ENCODE measurements at regions not wholly inside any gene's neighbourhood (a gene's known extent, or its start where the extent isn't known, plus 50 kb on each side); places are given as distances from the start of the nearest gene placed in this dataset.

DNA sequence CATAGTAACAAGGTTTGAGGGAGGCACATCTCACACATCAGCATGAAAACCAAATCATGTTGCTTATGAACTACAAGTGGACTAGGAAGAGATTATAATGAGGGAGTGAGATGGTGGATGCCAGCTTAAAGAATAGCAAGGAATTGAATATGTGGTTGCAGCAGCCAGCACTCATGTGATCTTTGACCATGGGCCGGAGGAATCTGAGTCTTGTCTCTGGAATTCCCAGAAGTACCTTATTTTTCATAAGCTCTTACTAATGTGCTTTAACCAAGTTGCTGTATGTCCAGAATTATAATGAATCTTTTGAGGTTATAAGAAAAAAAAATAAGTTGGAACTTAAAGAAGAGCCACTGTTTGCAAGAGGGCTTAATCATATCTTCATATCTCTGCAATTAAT is 97.0 kb downstream of the DISP1 start (continued):
- TF ChIP-seq NFRKB (IDR thresholded peaks at IDR 0.05; ENCODE audit: low read depth): no peak
- TF ChIP-seq TEAD1 (CRISPR knock-in tag; IDR thresholded peaks at IDR 0.05): no peak
- TF ChIP-seq, protein P1, sequence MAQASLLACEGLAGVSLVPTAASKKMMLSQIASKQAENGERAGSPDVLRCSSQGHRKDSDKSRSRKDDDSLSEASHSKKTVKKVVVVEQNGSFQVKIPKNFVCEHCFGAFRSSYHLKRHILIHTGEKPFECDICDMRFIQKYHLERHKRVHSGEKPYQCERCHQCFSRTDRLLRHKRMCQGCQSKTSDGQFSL (CRISPR knock-in tag; IDR thresholded peaks at IDR 0.05): no peak
- TF ChIP-seq, protein P1 (tag; IDR thresholded peaks at IDR 0.05): no peak
- no peak for TF ChIP-seq ZNF3 (CRISPR knock-in tag; IDR thresholded peaks at IDR 0.05)
- TF ChIP-seq, protein P2, sequence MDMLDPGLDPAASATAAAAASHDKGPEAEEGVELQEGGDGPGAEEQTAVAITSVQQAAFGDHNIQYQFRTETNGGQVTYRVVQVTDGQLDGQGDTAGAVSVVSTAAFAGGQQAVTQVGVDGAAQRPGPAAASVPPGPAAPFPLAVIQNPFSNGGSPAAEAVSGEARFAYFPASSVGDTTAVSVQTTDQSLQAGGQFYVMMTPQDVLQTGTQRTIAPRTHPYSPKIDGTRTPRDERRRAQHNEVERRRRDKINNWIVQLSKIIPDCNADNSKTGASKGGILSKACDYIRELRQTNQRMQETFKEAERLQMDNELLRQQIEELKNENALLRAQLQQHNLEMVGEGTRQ (CRISPR knock-in tag; IDR thresholded peaks at IDR 0.05): no peak
- TF ChIP-seq RNF2 (IDR thresholded peaks at IDR 0.05): no peak
- TF ChIP-seq, protein P3, sequence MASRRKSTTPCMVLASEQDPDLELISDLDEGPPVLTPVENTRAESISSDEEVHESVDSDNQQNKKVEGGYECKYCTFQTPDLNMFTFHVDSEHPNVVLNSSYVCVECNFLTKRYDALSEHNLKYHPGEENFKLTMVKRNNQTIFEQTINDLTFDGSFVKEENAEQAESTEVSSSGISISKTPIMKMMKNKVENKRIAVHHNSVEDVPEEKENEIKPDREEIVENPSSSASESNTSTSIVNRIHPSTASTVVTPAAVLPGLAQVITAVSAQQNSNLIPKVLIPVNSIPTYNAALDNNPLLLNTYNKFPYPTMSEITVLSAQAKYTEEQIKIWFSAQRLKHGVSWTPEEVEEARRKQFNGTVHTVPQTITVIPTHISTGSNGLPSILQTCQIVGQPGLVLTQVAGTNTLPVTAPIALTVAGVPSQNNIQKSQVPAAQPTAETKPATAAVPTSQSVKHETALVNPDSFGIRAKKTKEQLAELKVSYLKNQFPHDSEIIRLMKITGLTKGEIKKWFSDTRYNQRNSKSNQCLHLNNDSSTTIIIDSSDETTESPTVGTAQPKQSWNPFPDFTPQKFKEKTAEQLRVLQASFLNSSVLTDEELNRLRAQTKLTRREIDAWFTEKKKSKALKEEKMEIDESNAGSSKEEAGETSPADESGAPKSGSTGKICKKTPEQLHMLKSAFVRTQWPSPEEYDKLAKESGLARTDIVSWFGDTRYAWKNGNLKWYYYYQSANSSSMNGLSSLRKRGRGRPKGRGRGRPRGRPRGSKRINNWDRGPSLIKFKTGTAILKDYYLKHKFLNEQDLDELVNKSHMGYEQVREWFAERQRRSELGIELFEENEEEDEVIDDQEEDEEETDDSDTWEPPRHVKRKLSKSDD (conservative IDR thresholded peaks at IDR 0.05; ENCODE audit: low read length): no peak
- no peak for TF ChIP-seq EWSR1 (IDR thresholded peaks at IDR 0.05; ENCODE audit: borderline replicate concordance, low read depth, partially characterized antibody)
- TF ChIP-seq, protein P4, sequence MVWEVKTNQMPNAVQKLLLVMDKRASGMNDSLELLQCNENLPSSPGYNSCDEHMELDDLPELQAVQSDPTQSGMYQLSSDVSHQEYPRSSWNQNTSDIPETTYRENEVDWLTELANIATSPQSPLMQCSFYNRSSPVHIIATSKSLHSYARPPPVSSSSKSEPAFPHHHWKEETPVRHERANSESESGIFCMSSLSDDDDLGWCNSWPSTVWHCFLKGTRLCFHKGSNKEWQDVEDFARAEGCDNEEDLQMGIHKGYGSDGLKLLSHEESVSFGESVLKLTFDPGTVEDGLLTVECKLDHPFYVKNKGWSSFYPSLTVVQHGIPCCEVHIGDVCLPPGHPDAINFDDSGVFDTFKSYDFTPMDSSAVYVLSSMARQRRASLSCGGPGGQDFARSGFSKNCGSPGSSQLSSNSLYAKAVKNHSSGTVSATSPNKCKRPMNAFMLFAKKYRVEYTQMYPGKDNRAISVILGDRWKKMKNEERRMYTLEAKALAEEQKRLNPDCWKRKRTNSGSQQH (CRISPR knock-in tag; IDR thresholded peaks at IDR 0.05): no peak
- TF ChIP-seq HMGN3 (IDR thresholded peaks at IDR 0.05; ENCODE audit: borderline replicate concordance, extremely low read depth, insufficient read length, low read depth, low read length): no peak
- no peak for TF ChIP-seq KAT7 (CRISPR knock-in tag; IDR thresholded peaks at IDR 0.05; ENCODE audit: borderline replicate concordance)
- TF ChIP-seq, protein P5, sequence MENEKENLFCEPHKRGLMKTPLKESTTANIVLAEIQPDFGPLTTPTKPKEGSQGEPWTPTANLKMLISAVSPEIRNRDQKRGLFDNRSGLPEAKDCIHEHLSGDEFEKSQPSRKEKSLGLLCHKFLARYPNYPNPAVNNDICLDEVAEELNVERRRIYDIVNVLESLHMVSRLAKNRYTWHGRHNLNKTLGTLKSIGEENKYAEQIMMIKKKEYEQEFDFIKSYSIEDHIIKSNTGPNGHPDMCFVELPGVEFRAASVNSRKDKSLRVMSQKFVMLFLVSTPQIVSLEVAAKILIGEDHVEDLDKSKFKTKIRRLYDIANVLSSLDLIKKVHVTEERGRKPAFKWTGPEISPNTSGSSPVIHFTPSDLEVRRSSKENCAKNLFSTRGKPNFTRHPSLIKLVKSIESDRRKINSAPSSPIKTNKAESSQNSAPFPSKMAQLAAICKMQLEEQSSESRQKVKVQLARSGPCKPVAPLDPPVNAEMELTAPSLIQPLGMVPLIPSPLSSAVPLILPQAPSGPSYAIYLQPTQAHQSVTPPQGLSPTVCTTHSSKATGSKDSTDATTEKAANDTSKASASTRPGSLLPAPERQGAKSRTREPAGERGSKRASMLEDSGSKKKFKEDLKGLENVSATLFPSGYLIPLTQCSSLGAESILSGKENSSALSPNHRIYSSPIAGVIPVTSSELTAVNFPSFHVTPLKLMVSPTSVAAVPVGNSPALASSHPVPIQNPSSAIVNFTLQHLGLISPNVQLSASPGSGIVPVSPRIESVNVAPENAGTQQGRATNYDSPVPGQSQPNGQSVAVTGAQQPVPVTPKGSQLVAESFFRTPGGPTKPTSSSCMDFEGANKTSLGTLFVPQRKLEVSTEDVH (IDR thresholded peaks at IDR 0.05; ENCODE audit: low read depth, partially characterized antibody): no peak
